H1 (cell line): ENCODE measurements at regions not wholly inside any gene's neighbourhood (a gene's known extent, or its start where the extent isn't known, plus 50 kb on each side); places are given as distances from the start of the nearest gene placed in this dataset.

Experiments used
- CTCF ChIA-PET: fragments of 300-600 bp; sonication (Branson Sonifier 250); formaldehyde crosslinking; loops from one replicate; lab custom pipeline; 2021; ENCODE audit not compliant: partially characterized antibody; lab: Charles Lee
- POLR2A ChIA-PET: fragments of 300-600 bp; sonication (Branson Sonifier 250); formaldehyde crosslinking; loops from one replicate; lab custom pipeline; 2021; ENCODE audit warnings: inconsistent platforms; ENCODE audit not compliant: partially characterized antibody; lab: Charles Lee
- DNase-seq, 2 experiments: peaks; one replicate each; pipeline versions ENCODE4 v3.0.0 to v3.0.0-alpha.2; 2010 to 2022; ENCODE audit warnings: low spot score in 2 of 2, low read depth in 1 of 2, mixed read lengths in 1 of 2
- FAIRE-seq: peaks from 2 replicates; lab custom pipeline; 2011; peaks lifted over from hg19 to GRCh38; lab: Jason Lieb, UNC
- H2AFZ ChIP-seq: 2 replicates; pipeline ENCODE4 v1.8.1; 2012; ENCODE audit warnings: low read length, inconsistent platforms
- H2AK5ac ChIP-seq: 2 replicates; pipeline ENCODE4 v1.6.1; 2013; ENCODE audit warnings: low read depth, low read length
- H2BK120ac ChIP-seq: replicated peaks from 2 replicates; pipeline ENCODE3; 2013; ENCODE audit warnings: low read depth, low read length, inconsistent platforms
- H2BK12ac ChIP-seq: 2 replicates; pipeline ENCODE4 v1.6.1; 2013; ENCODE audit warnings: low read depth, low read length
- H2BK15ac ChIP-seq: 2 replicates; pipeline ENCODE4 v1.6.1; 2013; ENCODE audit warnings: low read length
- H2BK20ac ChIP-seq: 2 replicates; pipeline ENCODE4 v1.6.1; 2013; ENCODE audit warnings: low read length
- H2BK5ac ChIP-seq: 2 replicates; pipeline ENCODE4 v1.6.1; 2013; ENCODE audit warnings: low read depth, low read length
- H3K14ac ChIP-seq: 2 replicates; pipeline ENCODE4 v1.6.1; 2013; ENCODE audit warnings: inconsistent platforms; ENCODE audit not compliant: insufficient read length
- H3K18ac ChIP-seq: 2 replicates; pipeline ENCODE4 v1.6.1; 2013; ENCODE audit warnings: low read length; ENCODE audit errors: extremely low read depth
- H3K23ac ChIP-seq: 2 replicates; pipeline ENCODE4 v1.6.1; 2013; ENCODE audit warnings: inconsistent platforms; ENCODE audit not compliant: insufficient read length
- H3K23me2 ChIP-seq: 2 replicates; pipeline ENCODE4 v1.6.1; 2013; ENCODE audit warnings: low read depth, low read length
- H3K27ac ChIP-seq: 2 replicates; pipeline ENCODE4 v1.6.1; 2011; ENCODE audit warnings: low read depth, low read length, inconsistent platforms
- H3K27me3 ChIP-seq, 4 experiments: replicated peaks in 1 of 4; 1 replicate in 1 of 4; 2 replicates in 3 of 4; pipeline versions ENCODE4 v1.6.1 to v1.8.1; 2011 to 2013; ENCODE audit warnings: low read length in 3 of 4, mild to moderate bottlenecking in 3 of 4, inconsistent platforms in 2 of 4, mixed read lengths in 2 of 4, moderate library complexity in 1 of 4; ENCODE audit not compliant: control insufficient read depth in 3 of 4, insufficient read depth in 3 of 4; ENCODE audit errors: extremely low read depth in 1 of 4
- H3K36me3 ChIP-seq, 4 experiments: 2 replicates each; pipeline versions ENCODE4 v1.6.1 to v1.8.1; 2011 to 2013; ENCODE audit warnings: mild to moderate bottlenecking in 4 of 4, low read length in 3 of 4, moderate library complexity in 2 of 4, control low read depth in 1 of 4, inconsistent platforms in 1 of 4; ENCODE audit not compliant: insufficient read depth in 4 of 4, control insufficient read depth in 2 of 4
- H3K4ac ChIP-seq: replicated peaks from 2 replicates; pipeline ENCODE3; 2013; ENCODE audit warnings: low read length, low read depth, mixed read lengths, inconsistent platforms; ENCODE audit not compliant: insufficient read length
- H3K4me1 ChIP-seq, 4 experiments: replicated peaks in 1 of 4; 1 replicate in 1 of 4; 2 replicates in 3 of 4; pipeline versions ENCODE4 v1.6.1 to v1.8.1; 2011 to 2013; ENCODE audit warnings: low read length in 3 of 4, inconsistent platforms in 2 of 4, mixed read lengths in 1 of 4; ENCODE audit not compliant: insufficient read depth in 4 of 4, control insufficient read depth in 3 of 4
- H3K4me2 ChIP-seq, 2 experiments: 2 replicates each; pipeline versions ENCODE4 v1.6.1 to v1.8.1; 2011 to 2013; ENCODE audit warnings: low read depth in 2 of 2, low read length in 2 of 2, control low read depth in 1 of 2, inconsistent platforms in 1 of 2, mild to moderate bottlenecking in 1 of 2; ENCODE audit not compliant: insufficient read depth in 1 of 2
- H3K4me3 ChIP-seq, 4 experiments: fragments of 200-600, 300-600 bp in 1 of 4; sonication (generic), shearing (Covaris generic), sonication (Bioruptor Twin) in 1 of 4; 2 replicates each; pipeline versions ENCODE4 v1.5.1 to v1.8.1; 2011 to 2016; ENCODE audit warnings: low read length in 4 of 4, low read depth in 3 of 4, control low read depth in 2 of 4, inconsistent platforms in 2 of 4, mild to moderate bottlenecking in 2 of 4, mixed read lengths in 1 of 4, moderate library complexity in 1 of 4; ENCODE audit not compliant: insufficient read depth in 2 of 4; ENCODE audit errors: extremely low read depth in 1 of 4
- H3K56ac ChIP-seq: replicated peaks from 2 replicates; pipeline ENCODE3; 2013; ENCODE audit warnings: low read depth, mild to moderate bottlenecking, mixed read lengths, low read length, inconsistent platforms; ENCODE audit not compliant: insufficient read length
- H3K79me1 ChIP-seq: 2 replicates; pipeline ENCODE4 v1.6.1; 2013; ENCODE audit warnings: low read depth, low read length, control low read depth
- H3K79me2 ChIP-seq, 2 experiments: 2 replicates each; pipeline versions ENCODE4 v1.6.1 to v1.8.1; 2012 to 2013; ENCODE audit warnings: low read length in 2 of 2, mild to moderate bottlenecking in 2 of 2, inconsistent platforms in 1 of 2; ENCODE audit not compliant: insufficient read depth in 2 of 2, control insufficient read depth in 1 of 2
- H3K9ac ChIP-seq, 4 experiments: replicated peaks in 1 of 4; 1 replicate in 1 of 4; 2 replicates in 3 of 4; pipeline versions ENCODE4 v1.6.1 to v1.8.1; 2011 to 2013; ENCODE audit warnings: low read depth in 3 of 4, low read length in 3 of 4, control low read depth in 2 of 4, mild to moderate bottlenecking in 2 of 4, moderate library complexity in 2 of 4, inconsistent platforms in 1 of 4; ENCODE audit errors: extremely low read depth in 1 of 4
- H3K9me3 ChIP-seq, 2 experiments: 2 replicates each; pipeline versions ENCODE4 v1.6.1 to v1.8.1; 2012 to 2013; ENCODE audit warnings: mild to moderate bottlenecking in 2 of 2, moderate library complexity in 2 of 2, control low read depth in 1 of 2, inconsistent platforms in 1 of 2, low read depth in 1 of 2, low read length in 1 of 2, mixed read lengths in 1 of 2; ENCODE audit not compliant: insufficient read depth in 2 of 2
- H4K20me1 ChIP-seq, 2 experiments: replicated peaks in 1 of 2; 2 replicates each; pipeline versions ENCODE3 to v1.8.1; 2011 to 2013; ENCODE audit warnings: inconsistent platforms in 2 of 2, low read length in 2 of 2, mild to moderate bottlenecking in 1 of 2; ENCODE audit not compliant: insufficient read depth in 2 of 2, control insufficient read depth in 1 of 2
- H4K5ac ChIP-seq: 2 replicates; pipeline ENCODE4 v1.6.1; 2013; ENCODE audit warnings: low read length, low read depth, mixed read lengths, inconsistent platforms; ENCODE audit not compliant: insufficient read length
- H4K8ac ChIP-seq: 2 replicates; pipeline ENCODE4 v1.8.0; 2013; ENCODE audit warnings: mild to moderate bottlenecking, moderate library complexity, low read length, inconsistent platforms; ENCODE audit not compliant: insufficient read depth; ENCODE audit errors: extremely low read depth
- H4K91ac ChIP-seq: replicated peaks from 2 replicates; pipeline ENCODE3; 2013; ENCODE audit warnings: low read length, mixed read lengths, inconsistent platforms; ENCODE audit not compliant: insufficient read length
- GTF2F1 ChIP-seq: IDR thresholded peaks from 2 replicates; pipeline ENCODE4 v1.6.1; 2012; ENCODE audit warnings: low read depth, low read length, improper control_type of control experiment, borderline replicate concordance
- SRF ChIP-seq: IDR thresholded peaks from 2 replicates; pipeline ENCODE4 v1.6.1; 2011; ENCODE audit warnings: mild to moderate bottlenecking, low read depth, low read length, moderate library complexity
- YY1 ChIP-seq: IDR thresholded peaks from 2 replicates; pipeline ENCODE4 v1.6.1; 2011; ENCODE audit warnings: low read depth, mild to moderate bottlenecking, low read length
- WGBS, 2 experiments: shearing (Covaris generic) in 1 of 2; methylation state at CpG; one replicate each; pipeline versions ENCODE4 v1.1.6 to v1.1.7; 2013 to 2015; ENCODE audit warnings: low lambda C conversion rate in 2 of 2, mixed read lengths in 2 of 2, inconsistent platforms in 1 of 2, low coverage in 1 of 2, missing lambda C conversion rate in 1 of 2; ENCODE audit not compliant: insufficient replicate concordance in 2 of 2, insufficient coverage in 1 of 2, insufficient read length in 1 of 2; ENCODE audit errors: extremely low coverage in 1 of 2, missing lambda C conversion rate in 1 of 2; 5-methylcytosine and 5-hydroxymethylcytosine counted together

- ChIA-PET CTCF (interaction anchor here (0.6 to 1.0 kb wide), 2 partner anchors 13 to 97 kb away, joined by 3 read pairs; no protein-coding TSS in a partner anchor), POLR2A (no interaction called here)
- DNase-seq (no peak), FAIRE-seq (no peak)
- Histone ChIP-seq H3K23me2 (no peaks in the 10 kb centered on the region), H2BK20ac (no peak overlapping the region), H3K56ac (no peak overlapping the region), H2BK12ac (no peak overlapping the region), H2BK120ac (no peak overlapping the region), H3K23ac (no peak overlapping the region), H4K8ac (no peak overlapping the region), H3K18ac (no peak overlapping the region), H2BK5ac (no peak overlapping the region), H3K27me3 (no peaks in the 10 kb centered on the region), H2AFZ (no peak overlapping the region), H3K4me3 (no peak overlapping the region), H2BK15ac (no peak overlapping the region), H3K4ac (no peak overlapping the region), H3K4me1 (no peaks in the 10 kb centered on the region), H3K4me2 (no peak overlapping the region), H3K14ac (no peak overlapping the region), H3K9ac (no peak overlapping the region), H3K27ac (no peak overlapping the region), H4K20me1 (no peaks in the 10 kb centered on the region), H3K9me3 (no peaks in the 10 kb centered on the region), H4K91ac (no peak overlapping the region), H3K79me1 (no peaks in the 10 kb centered on the region), H3K36me3 (no peaks in the 10 kb centered on the region), H4K5ac (no peak overlapping the region), H2AK5ac (no peak overlapping the region), H3K79me2 (no peaks in the 10 kb centered on the region)
- TF ChIP-seq SRF (peak; percentile 55; the same call in 1 of the 2 replicates), YY1 (no peak), GTF2F1 (no peak)
- 93% methylated on average over 3 of the region's 3 CpGs; no CpG with 5 or more reads in 1 of the 2 experiments for WGBS, 2 experiments
Observed at GRCh38 chr6:21491955-21492354, 101.6 kb upstream of the SOX4 start.
